OCI-LY1 (cell line): ENCODE measurements at regions not wholly inside any gene's neighbourhood (a gene's known extent, or its start where the extent isn't known, plus 50 kb on each side); places are given as distances from the start of the nearest gene placed in this dataset.

Source experiments
- H2AFZ ChIP-seq: fragments of 200-600 bp; sonication (generic), shearing (Covaris generic); 2 replicates; pipeline ENCODE4 v1.6.0; 2014; ENCODE audit warnings: antibody characterized with exemption, mild to moderate bottlenecking, low read length
- H3F3A ChIP-seq: fragments of 200-600 bp; sonication (generic), shearing (Covaris generic); 2 replicates; pipeline ENCODE4 v1.6.0; 2014; ENCODE audit warnings: mild to moderate bottlenecking, antibody characterized with exemption, low read length, moderate library complexity; ENCODE audit not compliant: insufficient read depth
- H3K27ac ChIP-seq: fragments of 200-600 bp; sonication (generic); 2 replicates; pipeline ENCODE4 v1.5.1; 2014; ENCODE audit warnings: low read length, mixed run types, mild to moderate bottlenecking, low read depth; ENCODE audit not compliant: poor library complexity, severe bottlenecking
- H3K27me3 ChIP-seq: fragments of 200-600 bp; sonication (generic); 2 replicates; pipeline ENCODE4 v1.6.0; 2014; ENCODE audit warnings: antibody characterized with exemption, mild to moderate bottlenecking, low read length, moderate library complexity; ENCODE audit not compliant: insufficient read depth
- H3K36me3 ChIP-seq: fragments of 200-600 bp; sonication (generic); 2 replicates; pipeline ENCODE4 v1.6.1; 2014; ENCODE audit warnings: mild to moderate bottlenecking, antibody characterized with exemption, low read length, moderate library complexity, mixed read lengths; ENCODE audit not compliant: insufficient read depth
- H3K4me1 ChIP-seq: fragments of 200-600 bp; sonication (generic); 2 replicates; pipeline ENCODE4 v1.5.1; 2014; ENCODE audit warnings: mild to moderate bottlenecking, low read length, moderate library complexity; ENCODE audit not compliant: insufficient read depth, severe bottlenecking
- H3K4me2 ChIP-seq: fragments of 200-600 bp; sonication (generic), shearing (Covaris generic); 2 replicates; pipeline ENCODE4 v1.6.1; 2014; ENCODE audit warnings: low read length
- H3K4me3 ChIP-seq: fragments of 200-600 bp; sonication (generic); 2 replicates; pipeline ENCODE4 v1.5.1; 2014; ENCODE audit warnings: low read length, low read depth, mild to moderate bottlenecking, mixed read lengths; ENCODE audit not compliant: poor library complexity, severe bottlenecking
- H3K79me2 ChIP-seq: fragments of 200-600 bp; shearing (Covaris generic); 2 replicates; pipeline ENCODE4 v1.6.1; 2016; ENCODE audit warnings: mixed run types, low read length, mixed read lengths; ENCODE audit not compliant: insufficient read depth
- H3K9ac ChIP-seq: fragments of 200-600 bp; sonication (generic), shearing (Covaris generic); 2 replicates; pipeline ENCODE4 v1.6.1; 2014; ENCODE audit warnings: mild to moderate bottlenecking, low read length, mixed read lengths
- H3K9me2 ChIP-seq: fragments of 200-600 bp; sonication (generic), shearing (Covaris generic); 2 replicates; pipeline ENCODE4 v1.6.1; 2014; ENCODE audit warnings: low read depth, mild to moderate bottlenecking, low read length, mixed read lengths
- H3K9me3 ChIP-seq: fragments of 200-600 bp; shearing (Covaris generic); 2 replicates; pipeline ENCODE4 v1.6.1; 2014; ENCODE audit warnings: low read length, mixed read lengths
- H4K20me1 ChIP-seq: fragments of 200-600 bp; sonication (generic), shearing (Covaris generic); 2 replicates; pipeline ENCODE4 v1.6.0; 2016; ENCODE audit warnings: mild to moderate bottlenecking, low read length; ENCODE audit not compliant: insufficient read depth
- EZH2 ChIP-seq: fragments of 200-600 bp; sonication (generic), shearing (Covaris generic); IDR thresholded peaks from 2 replicates; pipeline ENCODE4 v1.8.0; 2017; ENCODE audit warnings: borderline replicate concordance, mixed run types, mild to moderate bottlenecking, antibody characterized with exemption, low read length, moderate library complexity, mixed read lengths
- TF ChIP-seq, protein P1 (sequence below): fragments of 200-600 bp; sonication (generic), shearing (Covaris generic); IDR thresholded peaks from 2 replicates; pipeline ENCODE4 v1.5.1; 2017; ENCODE audit warnings: mild to moderate bottlenecking, antibody characterized with exemption, low read length, moderate library complexity, mixed read lengths

DNA sequence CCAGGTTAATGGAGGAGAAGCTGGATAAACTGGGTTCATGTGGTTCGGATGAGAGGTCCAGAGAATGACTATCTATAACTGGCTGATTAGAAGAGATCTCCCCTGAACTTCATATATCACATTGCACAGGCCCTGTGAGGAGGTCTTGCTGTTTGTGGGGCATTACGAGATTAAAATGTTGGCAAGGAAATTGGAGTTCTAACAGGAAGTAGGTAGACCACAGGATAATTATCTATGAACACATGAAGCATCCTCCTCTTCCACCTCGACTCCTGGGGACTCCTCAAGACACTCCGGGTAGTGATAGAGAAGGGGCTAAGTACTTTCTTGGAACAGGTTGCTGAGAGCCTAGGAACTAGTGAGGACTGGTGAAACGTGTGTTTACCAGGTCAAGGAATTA lies 418.8 kb downstream of the KCNH5 start:
- H3K9ac ChIP-seq: no peak overlapping the region
- H3F3A ChIP-seq: no peaks in the 10 kb centered on the region
- TF ChIP-seq, protein P1, sequence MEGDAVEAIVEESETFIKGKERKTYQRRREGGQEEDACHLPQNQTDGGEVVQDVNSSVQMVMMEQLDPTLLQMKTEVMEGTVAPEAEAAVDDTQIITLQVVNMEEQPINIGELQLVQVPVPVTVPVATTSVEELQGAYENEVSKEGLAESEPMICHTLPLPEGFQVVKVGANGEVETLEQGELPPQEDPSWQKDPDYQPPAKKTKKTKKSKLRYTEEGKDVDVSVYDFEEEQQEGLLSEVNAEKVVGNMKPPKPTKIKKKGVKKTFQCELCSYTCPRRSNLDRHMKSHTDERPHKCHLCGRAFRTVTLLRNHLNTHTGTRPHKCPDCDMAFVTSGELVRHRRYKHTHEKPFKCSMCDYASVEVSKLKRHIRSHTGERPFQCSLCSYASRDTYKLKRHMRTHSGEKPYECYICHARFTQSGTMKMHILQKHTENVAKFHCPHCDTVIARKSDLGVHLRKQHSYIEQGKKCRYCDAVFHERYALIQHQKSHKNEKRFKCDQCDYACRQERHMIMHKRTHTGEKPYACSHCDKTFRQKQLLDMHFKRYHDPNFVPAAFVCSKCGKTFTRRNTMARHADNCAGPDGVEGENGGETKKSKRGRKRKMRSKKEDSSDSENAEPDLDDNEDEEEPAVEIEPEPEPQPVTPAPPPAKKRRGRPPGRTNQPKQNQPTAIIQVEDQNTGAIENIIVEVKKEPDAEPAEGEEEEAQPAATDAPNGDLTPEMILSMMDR: no peak
- TF ChIP-seq EZH2: no peak
- no peaks in the 10 kb centered on the region for H3K4me1 ChIP-seq
- H3K9me2 ChIP-seq: no peaks in the 10 kb centered on the region
- H3K4me3 ChIP-seq: no peak overlapping the region
- H3K36me3 ChIP-seq: no peaks in the 10 kb centered on the region
- no peaks in the 10 kb centered on the region for H4K20me1 ChIP-seq
- H3K79me2 ChIP-seq: no peaks in the 10 kb centered on the region
- H3K27ac ChIP-seq: no peak overlapping the region
- H3K4me2 ChIP-seq: no peak overlapping the region
- no peak overlapping the region for H2AFZ ChIP-seq
- H3K9me3 ChIP-seq: no peaks in the 10 kb centered on the region
- no peaks in the 10 kb centered on the region for H3K27me3 ChIP-seq

DNA sequence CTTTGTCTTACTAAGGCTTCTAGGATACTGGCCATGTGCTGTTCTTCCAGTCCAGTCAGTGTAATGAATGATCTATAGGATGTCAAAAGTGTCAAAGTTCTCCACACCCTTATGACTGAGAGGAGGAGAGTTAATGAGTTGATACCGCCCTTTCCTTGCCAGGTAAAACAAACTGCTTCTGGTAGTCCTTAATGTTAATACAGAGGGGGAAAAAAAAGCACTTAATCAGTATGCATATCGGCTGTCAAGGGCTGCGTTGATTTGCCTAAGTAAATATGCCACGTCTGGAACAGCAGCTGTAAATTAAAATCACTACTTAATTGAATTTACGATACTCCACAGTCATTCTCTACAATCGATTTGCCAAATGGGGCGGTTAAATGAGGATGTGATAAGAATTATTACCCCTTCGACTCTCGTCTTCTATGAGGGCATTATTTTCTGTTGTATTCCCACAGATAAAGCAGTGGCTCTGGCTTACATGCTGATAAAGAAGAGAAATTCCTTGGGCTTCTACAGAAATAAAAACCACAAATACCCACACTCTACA lies 416.0 kb downstream of the KCNH5 start:
- H3K27me3 ChIP-seq: no peaks in the 10 kb centered on the region
- H3K9ac ChIP-seq: no peak overlapping the region
- H4K20me1 ChIP-seq: no peaks in the 10 kb centered on the region
- no peaks in the 10 kb centered on the region for H3K4me1 ChIP-seq
- H3K9me2 ChIP-seq: no peaks in the 10 kb centered on the region
- no peaks in the 10 kb centered on the region for H3F3A ChIP-seq
- H3K79me2 ChIP-seq: no peaks in the 10 kb centered on the region
- H3K36me3 ChIP-seq: no peaks in the 10 kb centered on the region
- no peak overlapping the region for H2AFZ ChIP-seq
- TF ChIP-seq EZH2: no peak
- TF ChIP-seq, protein P1: no peak
- H3K4me3 ChIP-seq: no peak overlapping the region
- no peak overlapping the region for H3K27ac ChIP-seq
- no peak overlapping the region for H3K4me2 ChIP-seq
- no peaks in the 10 kb centered on the region for H3K9me3 ChIP-seq

DNA sequence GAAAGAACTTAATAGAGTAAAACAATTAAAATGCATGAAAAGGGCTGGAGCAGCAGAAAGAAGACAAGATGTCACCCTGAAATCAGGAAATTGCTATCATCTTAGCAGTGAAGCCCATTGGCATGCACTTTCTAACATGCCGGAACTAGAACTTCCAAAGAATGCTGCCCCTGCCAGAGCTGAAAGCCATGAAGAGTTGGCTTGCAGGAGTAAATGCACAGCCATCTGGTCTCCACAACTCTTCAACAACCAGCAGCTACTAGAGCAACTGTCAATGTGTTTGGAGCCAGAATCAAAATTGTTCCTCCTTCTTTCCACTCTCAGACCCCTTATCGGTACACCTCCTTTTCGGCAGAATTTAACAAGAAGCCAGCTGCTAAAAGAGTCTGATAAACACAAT lies 414.1 kb downstream of the KCNH5 start:
- H3K27ac ChIP-seq: no peak overlapping the region
- H3F3A ChIP-seq: no peaks in the 10 kb centered on the region
- no peaks in the 10 kb centered on the region for H3K9me3 ChIP-seq
- H3K4me1 ChIP-seq: no peaks in the 10 kb centered on the region
- no peaks in the 10 kb centered on the region for H3K79me2 ChIP-seq
- TF ChIP-seq EZH2: no peak
- TF ChIP-seq, protein P1: no peak
- H3K9ac ChIP-seq: no peak overlapping the region
- H3K4me2 ChIP-seq: no peak overlapping the region
- no peaks in the 10 kb centered on the region for H4K20me1 ChIP-seq
- H3K36me3 ChIP-seq: no peaks in the 10 kb centered on the region
- no peak overlapping the region for H3K4me3 ChIP-seq
- H2AFZ ChIP-seq: no peak overlapping the region
- H3K27me3 ChIP-seq: no peaks in the 10 kb centered on the region
- no peaks in the 10 kb centered on the region for H3K9me2 ChIP-seq
